ENCODE measurements at regions not wholly inside any gene's neighbourhood (a gene's known extent, or its start where the extent isn't known, plus 50 kb on each side); places are given as distances from the start of the nearest gene placed in this dataset.

GRCh38 chr5:53180538-53180937 lies 71.0 kb upstream of the MOCS2 start:
- WGBS, result 78% methylated on average over 5 of the region's 5 CpGs
- Histone ChIP-seq H3K9ac (ENCODE audit: low read depth in 1 of 2, low read length in 2 of 2) (no peak overlapping the region), H3K4me3 (ENCODE audit: low read depth in 1 of 3, low read length in 3 of 3) (no peak overlapping the region), H3K27me3 (ENCODE audit: control insufficient read depth in 4 of 4, insufficient read depth in 4 of 4, low read length in 3 of 4) (no peaks in the 10 kb centered on the region), H3K36me3 (ENCODE audit: control insufficient read depth in 4 of 4, insufficient read depth in 3 of 4, low read depth in 1 of 4, low read length in 3 of 4) (no peaks in the 10 kb centered on the region), H3K4me1 (ENCODE audit: control insufficient read depth in 4 of 4, insufficient read depth in 4 of 4, low read length in 3 of 4) (no peaks in the 10 kb centered on the region), H3K9me3 (ENCODE audit: control insufficient read depth in 4 of 4, low read length in 3 of 4) (no peaks in the 10 kb centered on the region), H3K27ac (ENCODE audit: low read depth in 1 of 2, low read length in 2 of 2) (no peak overlapping the region)
- no peak for DNase-seq (ENCODE audit: low spot score)
- no peak for TF ChIP-seq CTCF (IDR thresholded peaks at IDR 0.05; ENCODE audit: low read depth, low read length, missing input control)
- no peak for TF ChIP-seq HNF4A (conservative IDR thresholded peaks at IDR 0.05)
- TF ChIP-seq JUND (IDR thresholded peaks at IDR 0.05), result no peak
- TF ChIP-seq YY1 (IDR thresholded peaks at IDR 0.05), result no peak
- no peak for TF ChIP-seq NR2F2 (IDR thresholded peaks at IDR 0.05)
- TF ChIP-seq FOXA1 (IDR thresholded peaks at IDR 0.05), result no peak
- no peak for TF ChIP-seq RAD21 (IDR thresholded peaks at IDR 0.05)
- no peak for TF ChIP-seq RXRA (IDR thresholded peaks at IDR 0.05)
- TF ChIP-seq REST (IDR thresholded peaks at IDR 0.05), result no peak
- TF ChIP-seq ZBTB33 (IDR thresholded peaks at IDR 0.05), result no peak
- TF ChIP-seq GABPA (IDR thresholded peaks at IDR 0.05 in 1 of 2, conservative IDR thresholded peaks at IDR 0.05 in 1 of 2), result no peak
- TF ChIP-seq FOXA2 (IDR thresholded peaks at IDR 0.05), result no peak
- TF ChIP-seq MAX (IDR thresholded peaks at IDR 0.05), result no peak
- TF ChIP-seq ATF3 (IDR thresholded peaks at IDR 0.05), result no peak
- no peak for TF ChIP-seq HNF4G (IDR thresholded peaks at IDR 0.05)
- TF ChIP-seq TAF1 (conservative IDR thresholded peaks at IDR 0.05), result no peak
- no peak for TF ChIP-seq SP1 (IDR thresholded peaks at IDR 0.05)
- TF ChIP-seq EGR1 (IDR thresholded peaks at IDR 0.05; ENCODE audit: low read depth in 2 of 2), result no peak

Measured in liver (tissue), 8 donors.